ENCODE measurements at regions not wholly inside any gene's neighbourhood (a gene's known extent, or its start where the extent isn't known, plus 50 kb on each side); places are given as distances from the start of the nearest gene placed in this dataset.
"Not testable (repeated sequence)": the region's sequence is repeated elsewhere in the genome, so short reads cannot be mapped to it uniquely, and the experiment has no call there.

GRCh38 chr4:27908356-27908755, 1047.7 kb downstream of the STIM2 start:
- no peak for DNase-seq

- no peak for DNase-seq
Measured at GRCh38 chr4:27910227-27910626, 1049.6 kb downstream of the STIM2 start.

- DNase-seq, result no peak
Measured at GRCh38 chr4:27911047-27911446, 1050.4 kb downstream of the STIM2 start.

GRCh38 chr4:27913738-27914137, 1053.1 kb downstream of the STIM2 start:
- no peak for DNase-seq

GRCh38 chr4:27915822-27916221, 1055.2 kb downstream of the STIM2 start:
- no peak for DNase-seq

GRCh38 chr4:27916452-27917184, 1056.0 kb downstream of the STIM2 start:
- DNase-seq, result no peak

GRCh38 chr4:27917381-27917780, 1056.7 kb downstream of the STIM2 start:
- DNase-seq, result no peak

GRCh38 chr4:27921231-27921630, 1060.6 kb downstream of the STIM2 start:
- no peak for DNase-seq

- no peak for DNase-seq
Measured at GRCh38 chr4:27928761-27929540, 1068.3 kb downstream of the STIM2 start.

- no peak for DNase-seq
Measured at GRCh38 chr4:27930291-27930690, 1069.7 kb downstream of the STIM2 start.

GRCh38 chr4:27930976-27931375, 1070.3 kb downstream of the STIM2 start:
- DNase-seq, result no peak

- DNase-seq, result no peak
Measured at GRCh38 chr4:27931584-27931983, 1070.9 kb downstream of the STIM2 start.

GRCh38 chr4:27934871-27935270, 1074.2 kb downstream of the STIM2 start:
- no peak for DNase-seq

GRCh38 chr4:27946799-27947198, 1086.2 kb downstream of the STIM2 start:
- DNase-seq, result no peak

GRCh38 chr4:27947302-27947701, 1086.7 kb downstream of the STIM2 start:
- DNase-seq, result no peak

GRCh38 chr4:27964095-27964494, 1103.5 kb downstream of the STIM2 start:
- DNase-seq, result no peak

- no peak for DNase-seq
Measured at GRCh38 chr4:27966664-27967063, 1106.0 kb downstream of the STIM2 start.

GRCh38 chr4:27973056-27973455, 1112.4 kb downstream of the STIM2 start:
- DNase-seq, result no peak

GRCh38 chr4:27973700-27974099, 1113.1 kb downstream of the STIM2 start:
- no peak for DNase-seq

GRCh38 chr4:27974339-27974738, 1113.7 kb downstream of the STIM2 start:
- no peak for DNase-seq

GRCh38 chr4:27974881-27975280, 1114.2 kb downstream of the STIM2 start:
- DNase-seq, result not testable (repeated sequence)

- not testable (repeated sequence) for DNase-seq
Measured at GRCh38 chr4:27978427-27979109, 1117.9 kb downstream of the STIM2 start.

- no peak for DNase-seq
Measured at GRCh38 chr4:27985522-27985921, 1124.9 kb downstream of the STIM2 start.

- DNase-seq, result no peak
Measured at GRCh38 chr4:27986476-27986875, 1125.8 kb downstream of the STIM2 start.
